ENCODE measurements at regions not wholly inside any gene's neighbourhood (a gene's known extent, or its start where the extent isn't known, plus 50 kb on each side); places are given as distances from the start of the nearest gene placed in this dataset.

- TF ChIP-seq EZH2 (IDR thresholded peaks at IDR 0.05) = no peak
- TF ChIP-seq POLR2AphosphoS5 (IDR thresholded peaks at IDR 0.05; ENCODE audit: borderline replicate concordance, low read depth, low read length) = no peak
- no peak for TF ChIP-seq FOXP2 (optimal IDR thresholded peaks at IDR 0.05; ENCODE audit: control extremely low read depth, extremely low read length, insufficient read depth)
Measured at GRCh38 chr10:93160829-93161228, 87.1 kb downstream of the CYP26A1 start.
